PC-9 (cell line): ENCODE measurements at regions not wholly inside any gene's neighbourhood (a gene's known extent, or its start where the extent isn't known, plus 50 kb on each side); places are given as distances from the start of the nearest gene placed in this dataset.

Experiments used
- EZH2 ChIP-seq: fragments of 200-600 bp; sonication (generic); IDR thresholded peaks from 2 replicates; pipeline ENCODE4 v1.8.0; 2017; ENCODE audit warnings: antibody characterized with exemption, low read depth
- TF ChIP-seq, protein P1 (sequence below): fragments of 200-600 bp; sonication (generic); conservative IDR thresholded peaks from 2 replicates; pipeline ENCODE4 v1.6.1; 2017; ENCODE audit warnings: mixed run types, antibody characterized with exemption, mild to moderate bottlenecking, moderate library complexity

DNA sequence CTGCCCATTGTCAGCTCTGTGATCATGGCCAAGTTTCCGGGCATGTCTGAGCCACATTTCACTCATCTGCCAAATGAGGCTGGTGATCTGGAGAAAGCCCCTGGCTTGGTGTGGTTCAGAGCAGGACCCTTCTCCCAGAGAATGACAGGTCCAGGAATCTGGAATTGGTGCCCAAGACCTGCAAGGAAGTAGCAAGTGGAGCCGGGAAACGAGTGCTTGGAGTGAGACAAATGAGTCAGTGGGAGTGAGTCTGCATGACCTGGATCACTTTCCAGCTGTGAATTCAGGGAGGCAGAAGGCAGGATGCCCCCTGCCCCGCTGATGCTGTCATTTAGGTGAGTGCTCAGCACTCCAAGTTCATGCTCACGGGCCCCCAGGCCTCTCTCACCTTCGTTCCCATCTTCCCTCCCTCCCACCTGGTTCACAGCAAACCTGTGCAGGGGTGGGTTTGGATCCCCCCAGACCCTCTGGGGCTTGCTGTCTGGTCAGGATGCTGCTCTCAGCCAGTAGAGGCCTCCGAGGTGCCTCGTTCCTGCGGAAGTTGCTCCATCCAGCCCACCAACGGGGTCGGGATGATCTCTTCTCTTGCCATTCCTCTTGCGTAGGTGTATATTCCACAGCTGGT lies 104.4 kb downstream of the INHBB start:
- TF ChIP-seq EZH2: no peak
- TF ChIP-seq, protein P1, sequence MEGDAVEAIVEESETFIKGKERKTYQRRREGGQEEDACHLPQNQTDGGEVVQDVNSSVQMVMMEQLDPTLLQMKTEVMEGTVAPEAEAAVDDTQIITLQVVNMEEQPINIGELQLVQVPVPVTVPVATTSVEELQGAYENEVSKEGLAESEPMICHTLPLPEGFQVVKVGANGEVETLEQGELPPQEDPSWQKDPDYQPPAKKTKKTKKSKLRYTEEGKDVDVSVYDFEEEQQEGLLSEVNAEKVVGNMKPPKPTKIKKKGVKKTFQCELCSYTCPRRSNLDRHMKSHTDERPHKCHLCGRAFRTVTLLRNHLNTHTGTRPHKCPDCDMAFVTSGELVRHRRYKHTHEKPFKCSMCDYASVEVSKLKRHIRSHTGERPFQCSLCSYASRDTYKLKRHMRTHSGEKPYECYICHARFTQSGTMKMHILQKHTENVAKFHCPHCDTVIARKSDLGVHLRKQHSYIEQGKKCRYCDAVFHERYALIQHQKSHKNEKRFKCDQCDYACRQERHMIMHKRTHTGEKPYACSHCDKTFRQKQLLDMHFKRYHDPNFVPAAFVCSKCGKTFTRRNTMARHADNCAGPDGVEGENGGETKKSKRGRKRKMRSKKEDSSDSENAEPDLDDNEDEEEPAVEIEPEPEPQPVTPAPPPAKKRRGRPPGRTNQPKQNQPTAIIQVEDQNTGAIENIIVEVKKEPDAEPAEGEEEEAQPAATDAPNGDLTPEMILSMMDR: no peak
